ENCODE measurements at regions not wholly inside any gene's neighbourhood (a gene's known extent, or its start where the extent isn't known, plus 50 kb on each side); places are given as distances from the start of the nearest gene placed in this dataset.

DNA sequence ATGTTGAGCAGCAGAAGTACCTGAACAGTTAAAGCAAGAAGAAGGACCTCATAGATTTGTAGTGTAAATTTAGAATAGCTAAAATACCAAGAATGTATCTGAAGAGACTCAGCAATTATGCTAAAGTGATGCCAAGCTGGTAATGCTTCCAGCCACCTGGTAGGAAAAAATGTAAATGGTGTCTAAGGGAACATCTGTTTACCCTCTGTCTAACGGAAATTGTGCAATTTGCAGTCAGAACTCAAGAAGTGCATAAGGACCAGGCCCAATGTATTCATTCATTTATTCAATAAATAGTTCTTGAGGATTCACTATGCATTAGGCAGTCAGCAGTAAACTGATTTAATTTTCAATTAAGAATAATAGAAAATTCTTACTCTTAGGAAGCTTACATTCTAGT lies 116.0 kb upstream of the ADGRL4 start:
- TF ChIP-seq, protein P1, sequence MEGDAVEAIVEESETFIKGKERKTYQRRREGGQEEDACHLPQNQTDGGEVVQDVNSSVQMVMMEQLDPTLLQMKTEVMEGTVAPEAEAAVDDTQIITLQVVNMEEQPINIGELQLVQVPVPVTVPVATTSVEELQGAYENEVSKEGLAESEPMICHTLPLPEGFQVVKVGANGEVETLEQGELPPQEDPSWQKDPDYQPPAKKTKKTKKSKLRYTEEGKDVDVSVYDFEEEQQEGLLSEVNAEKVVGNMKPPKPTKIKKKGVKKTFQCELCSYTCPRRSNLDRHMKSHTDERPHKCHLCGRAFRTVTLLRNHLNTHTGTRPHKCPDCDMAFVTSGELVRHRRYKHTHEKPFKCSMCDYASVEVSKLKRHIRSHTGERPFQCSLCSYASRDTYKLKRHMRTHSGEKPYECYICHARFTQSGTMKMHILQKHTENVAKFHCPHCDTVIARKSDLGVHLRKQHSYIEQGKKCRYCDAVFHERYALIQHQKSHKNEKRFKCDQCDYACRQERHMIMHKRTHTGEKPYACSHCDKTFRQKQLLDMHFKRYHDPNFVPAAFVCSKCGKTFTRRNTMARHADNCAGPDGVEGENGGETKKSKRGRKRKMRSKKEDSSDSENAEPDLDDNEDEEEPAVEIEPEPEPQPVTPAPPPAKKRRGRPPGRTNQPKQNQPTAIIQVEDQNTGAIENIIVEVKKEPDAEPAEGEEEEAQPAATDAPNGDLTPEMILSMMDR (IDR thresholded peaks at IDR 0.05; ENCODE audit: low read length) = no peak
- no peak for TF ChIP-seq EZH2phosphoT487 (IDR thresholded peaks at IDR 0.05; ENCODE audit: low read length)

Data from MM.1S (cell line).